Body of pancreas (tissue), 4 donors: ENCODE measurements at regions not wholly inside any gene's neighbourhood (a gene's known extent, or its start where the extent isn't known, plus 50 kb on each side); places are given as distances from the start of the nearest gene placed in this dataset.

Experiments
- CTCF ChIP-seq, 7 experiments: fragments of 450-650 bp in 4 of 7; fragments of 200-600 bp in 3 of 7; sonication (generic) in 3 of 7; IDR thresholded peaks; one replicate each; pipeline ENCODE4 v1.5.1; 2016 to 2019; ENCODE audit warnings: antibody characterized with exemption in 7 of 7
- POLR2A ChIP-seq, 3 donors: fragments of 450-650 bp; IDR thresholded peaks; one replicate each; pipeline ENCODE4 v1.6.1; 2016; ENCODE audit warnings: antibody characterized with exemption in 3 of 3, mild to moderate bottlenecking in 2 of 3

GRCh38 chr13:68850160-68850559 is 1257.5 kb upstream of the ATXN8OS start:
- TF ChIP-seq POLR2A (IDR thresholded peaks at IDR 0.05), result no peak
- TF ChIP-seq CTCF (IDR thresholded peaks at IDR 0.05), result no peak
